Body of pancreas (tissue), 4 donors: ENCODE measurements at regions not wholly inside any gene's neighbourhood (a gene's known extent, or its start where the extent isn't known, plus 50 kb on each side); places are given as distances from the start of the nearest gene placed in this dataset.

Experiments used
- CTCF ChIP-seq, 7 experiments: fragments of 450-650 bp in 4 of 7; fragments of 200-600 bp in 3 of 7; sonication (generic) in 3 of 7; IDR thresholded peaks; one replicate each; pipeline ENCODE4 v1.5.1; 2016 to 2019; ENCODE audit warnings: antibody characterized with exemption in 7 of 7
- POLR2A ChIP-seq, 3 donors: fragments of 450-650 bp; IDR thresholded peaks; one replicate each; pipeline ENCODE4 v1.6.1; 2016; ENCODE audit warnings: antibody characterized with exemption in 3 of 3, mild to moderate bottlenecking in 2 of 3

GRCh38 chr3:61347981-61348380 lies 96.7 kb upstream of the FHIT start:
- TF ChIP-seq CTCF (IDR thresholded peaks at IDR 0.05) (no peak), POLR2A (IDR thresholded peaks at IDR 0.05) (no peak)
